ENCODE measurements at regions not wholly inside any gene's neighbourhood (a gene's known extent, or its start where the extent isn't known, plus 50 kb on each side); places are given as distances from the start of the nearest gene placed in this dataset.

DNA sequence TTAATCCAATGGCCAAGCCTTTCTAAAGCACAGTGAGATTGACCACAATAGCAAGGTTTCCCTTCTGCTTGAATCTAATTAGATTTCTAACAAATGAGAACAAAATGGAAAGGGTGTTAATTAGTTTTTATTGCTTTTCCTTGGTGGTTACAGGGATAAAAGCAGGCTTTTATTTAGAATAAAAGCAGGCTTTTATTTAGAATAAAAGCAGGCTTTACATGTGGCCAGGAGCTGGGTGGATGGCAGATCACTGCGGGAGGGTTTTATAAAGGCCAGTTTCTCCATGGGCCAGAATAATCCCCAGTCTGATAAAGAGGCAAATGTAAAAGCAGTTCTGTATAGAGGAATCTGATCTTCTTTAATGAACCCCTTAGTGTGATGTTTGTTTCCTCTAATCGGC lies 470.2 kb downstream of the TMEM232 start:
- TF ChIP-seq POLR2A (IDR thresholded peaks at IDR 0.05) = no peak
- TF ChIP-seq, protein P1, sequence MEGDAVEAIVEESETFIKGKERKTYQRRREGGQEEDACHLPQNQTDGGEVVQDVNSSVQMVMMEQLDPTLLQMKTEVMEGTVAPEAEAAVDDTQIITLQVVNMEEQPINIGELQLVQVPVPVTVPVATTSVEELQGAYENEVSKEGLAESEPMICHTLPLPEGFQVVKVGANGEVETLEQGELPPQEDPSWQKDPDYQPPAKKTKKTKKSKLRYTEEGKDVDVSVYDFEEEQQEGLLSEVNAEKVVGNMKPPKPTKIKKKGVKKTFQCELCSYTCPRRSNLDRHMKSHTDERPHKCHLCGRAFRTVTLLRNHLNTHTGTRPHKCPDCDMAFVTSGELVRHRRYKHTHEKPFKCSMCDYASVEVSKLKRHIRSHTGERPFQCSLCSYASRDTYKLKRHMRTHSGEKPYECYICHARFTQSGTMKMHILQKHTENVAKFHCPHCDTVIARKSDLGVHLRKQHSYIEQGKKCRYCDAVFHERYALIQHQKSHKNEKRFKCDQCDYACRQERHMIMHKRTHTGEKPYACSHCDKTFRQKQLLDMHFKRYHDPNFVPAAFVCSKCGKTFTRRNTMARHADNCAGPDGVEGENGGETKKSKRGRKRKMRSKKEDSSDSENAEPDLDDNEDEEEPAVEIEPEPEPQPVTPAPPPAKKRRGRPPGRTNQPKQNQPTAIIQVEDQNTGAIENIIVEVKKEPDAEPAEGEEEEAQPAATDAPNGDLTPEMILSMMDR (IDR thresholded peaks at IDR 0.05) = no peak

Data from adrenal gland (tissue), 5 donors.